ENCODE measurements at regions not wholly inside any gene's neighbourhood (a gene's known extent, or its start where the extent isn't known, plus 50 kb on each side); places are given as distances from the start of the nearest gene placed in this dataset.
A peak's percentile ranks its signal among the peaks of the same experiment; 100 is the strongest.
"Not testable (repeated sequence)": the region's sequence is repeated elsewhere in the genome, so short reads cannot be mapped to it uniquely, and the experiment has no call there.

- DNase-seq: no peak
These were observed 179.1 kb upstream of the IL1RAPL1 start for GRCh38 chrX:28408017-28408723.

DNA sequence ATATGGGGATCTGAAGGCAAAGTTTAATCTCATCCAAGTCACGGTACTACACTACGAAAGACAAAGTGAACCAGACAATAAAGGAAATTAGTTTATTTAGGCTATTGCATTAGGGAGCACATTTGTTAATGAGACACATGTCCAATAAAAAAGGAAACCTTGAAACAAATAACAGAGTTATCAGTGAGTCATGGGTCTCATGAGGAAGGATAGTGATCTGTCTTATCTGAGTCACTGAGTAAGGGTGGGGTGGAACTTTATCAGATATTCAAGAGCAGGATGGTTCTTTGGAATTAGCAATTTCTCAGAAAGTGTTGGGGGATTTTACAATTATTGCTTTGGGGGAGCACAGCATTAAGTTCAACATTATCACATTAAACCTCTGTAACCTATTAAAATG, 188.9 kb upstream of the IL1RAPL1 start:
- DNase-seq: no peak

DNA sequence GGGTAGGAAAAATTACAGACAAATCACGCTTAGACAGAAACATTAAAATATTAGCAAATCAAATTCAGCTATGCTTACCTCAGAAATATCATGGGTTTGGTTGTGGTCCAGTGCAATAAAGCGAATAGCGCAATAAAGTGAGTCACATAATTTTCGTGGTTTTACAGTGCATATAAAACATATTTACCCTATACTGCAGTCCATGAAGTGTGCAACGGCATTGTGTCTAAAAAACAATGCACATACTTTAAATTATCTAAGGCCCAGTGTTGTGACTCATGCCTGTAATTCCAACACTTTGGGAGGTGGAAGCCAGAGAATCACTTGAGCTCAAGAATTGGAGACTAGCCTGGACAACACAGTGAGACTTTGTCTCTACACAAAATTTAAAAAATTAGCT, 195.7 kb upstream of the IL1RAPL1 start:
- DNase-seq: no peak

DNA sequence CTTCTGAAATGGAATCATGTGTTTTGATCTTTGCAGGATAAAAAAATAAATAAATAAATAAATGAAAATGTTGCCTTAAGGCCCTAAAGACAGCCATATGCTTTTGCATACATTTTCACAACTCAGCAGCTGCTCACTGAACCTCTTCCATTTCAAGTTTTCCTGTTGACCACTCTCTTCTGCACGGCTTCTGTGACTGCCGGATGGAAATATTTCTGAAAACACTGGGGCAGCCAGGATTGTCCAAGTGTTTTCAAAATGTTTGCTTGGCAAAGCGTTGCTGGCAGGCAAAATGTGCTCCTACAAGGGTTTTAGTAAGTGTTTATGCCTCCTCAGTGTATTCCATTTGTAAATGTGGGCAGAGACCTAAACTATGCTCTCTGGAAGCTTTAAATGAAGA, 208.1 kb upstream of the IL1RAPL1 start:
- DNase-seq: no peak

- not testable (repeated sequence) for DNase-seq
These were observed 219.6 kb upstream of the IL1RAPL1 start for GRCh38 chrX:28367649-28368048.

GRCh38 chrX:28351801-28352200, 235.4 kb upstream of the IL1RAPL1 start:
- DNase-seq: no peak

DNA sequence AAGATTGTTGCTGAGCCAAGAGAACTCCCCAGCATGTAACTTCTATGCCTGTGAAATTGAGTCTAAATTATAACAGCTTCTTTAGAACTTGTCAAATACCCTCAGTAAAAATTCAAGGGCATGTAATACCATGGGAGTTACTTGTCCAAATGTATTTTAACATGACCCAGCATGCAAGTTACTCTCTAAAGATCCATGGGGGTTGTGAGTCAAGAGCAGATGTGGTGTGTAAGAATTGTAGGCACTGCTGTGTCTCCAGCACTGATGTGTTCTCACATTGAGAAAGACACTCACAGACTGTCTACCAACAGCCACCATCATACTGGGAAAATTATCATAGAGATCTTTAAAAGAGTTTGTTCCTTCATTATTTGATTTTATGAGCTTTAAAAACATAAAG, 237.4 kb upstream of the IL1RAPL1 start:
- DNase-seq: no peak

DNA sequence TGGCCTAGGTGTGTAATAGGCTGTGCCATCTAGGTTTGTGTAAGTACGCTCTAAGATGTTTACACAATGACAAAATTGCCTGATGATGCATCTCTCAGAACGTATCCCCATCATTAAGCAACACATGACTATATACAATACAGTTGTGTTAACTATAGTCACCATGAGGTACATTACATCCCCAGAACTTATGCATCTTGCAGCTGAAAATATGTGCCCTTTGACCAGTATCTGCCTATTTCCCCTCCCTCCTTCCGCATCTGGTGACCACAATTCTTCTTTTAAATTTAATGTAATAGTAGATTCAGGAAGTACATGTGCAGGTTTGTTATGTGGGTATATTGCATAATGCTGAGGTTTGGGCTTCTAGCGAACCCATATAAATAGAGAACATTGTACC, 239.8 kb upstream of the IL1RAPL1 start:
- no peak for DNase-seq

DNA sequence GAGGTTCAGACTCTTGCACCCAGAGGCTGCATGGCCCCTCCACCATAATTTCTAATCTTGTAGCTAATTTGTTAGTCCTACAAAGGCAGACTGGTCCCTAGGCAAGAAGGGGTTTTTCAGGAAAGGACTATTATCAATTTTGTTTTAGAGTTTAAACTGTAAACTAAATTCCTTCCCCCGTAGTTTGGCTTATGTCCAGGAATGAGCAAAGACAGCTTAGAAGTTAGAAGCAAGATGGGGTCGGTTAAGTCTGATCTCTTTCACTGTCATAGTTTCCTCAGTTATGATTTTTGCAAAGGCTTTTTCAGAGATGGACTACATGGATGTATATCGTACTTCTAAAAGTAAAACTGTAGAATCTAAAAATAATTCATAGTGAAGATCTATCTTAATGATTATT, 258.1 kb upstream of the IL1RAPL1 start:
- no peak for DNase-seq

DNA sequence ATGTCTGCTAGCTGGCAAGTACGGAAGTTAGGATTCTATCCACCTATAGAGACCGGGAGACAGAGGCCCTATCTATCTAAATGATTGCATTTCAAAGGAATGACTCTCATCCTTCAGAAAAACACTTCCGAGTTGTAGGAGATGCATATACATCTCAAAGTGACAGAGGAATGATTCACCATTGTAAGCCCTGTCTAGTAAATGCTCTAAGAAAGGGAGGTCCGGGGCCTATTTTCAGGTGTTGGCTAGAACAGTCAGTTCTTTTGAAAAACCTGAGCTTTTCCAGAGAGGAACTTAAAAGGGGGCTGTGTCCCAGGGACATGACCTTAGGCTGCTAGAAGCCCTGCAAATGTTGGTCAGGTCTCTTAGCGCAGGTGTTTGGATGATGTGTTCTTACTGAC, 262.9 kb upstream of the IL1RAPL1 start:
- DNase-seq: no peak

DNA sequence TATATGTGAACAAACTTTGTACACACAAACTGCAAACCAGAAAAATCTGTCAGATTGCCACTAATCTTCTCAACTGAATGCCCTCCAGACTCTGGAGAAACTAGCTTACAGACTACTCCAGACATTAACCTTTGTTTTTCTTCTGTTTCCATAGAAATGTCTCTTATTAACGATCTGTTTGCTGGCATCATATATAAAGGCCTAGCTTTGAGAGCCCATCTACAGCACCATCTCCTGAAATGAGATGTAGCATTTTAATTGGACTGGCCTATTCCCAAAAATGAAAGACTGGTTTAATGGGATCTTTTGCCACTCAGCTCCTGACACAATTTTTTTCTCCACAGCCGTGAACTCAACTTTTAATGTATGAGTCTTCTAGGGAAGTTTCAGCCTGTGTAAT, 266.0 kb upstream of the IL1RAPL1 start:
- DNase-seq: peak in 1 of 2 donors; percentile 27

DNA sequence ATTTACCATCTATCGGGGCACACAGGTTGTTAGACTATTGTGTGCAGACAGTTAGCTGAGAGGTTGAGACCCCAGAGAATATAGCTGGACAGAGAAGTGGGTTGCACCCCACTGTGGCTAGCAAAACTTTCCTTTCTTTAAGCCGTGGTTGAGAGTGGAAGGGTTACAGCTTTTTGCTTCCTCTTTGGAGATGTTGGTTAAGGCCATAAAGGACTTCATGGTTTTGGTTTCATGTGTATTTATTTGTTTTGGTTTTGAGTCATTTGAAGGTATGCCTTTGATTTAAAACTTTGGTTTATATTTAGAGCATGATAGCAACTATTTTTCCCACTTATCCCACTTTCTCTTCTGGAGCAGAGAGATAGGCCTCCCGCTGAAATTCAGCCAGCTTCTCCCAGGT, 274.3 kb upstream of the IL1RAPL1 start:
- DNase-seq: no peak

GRCh38 chrX:28312259-28312658, 275.0 kb upstream of the IL1RAPL1 start:
- DNase-seq: no peak

DNA sequence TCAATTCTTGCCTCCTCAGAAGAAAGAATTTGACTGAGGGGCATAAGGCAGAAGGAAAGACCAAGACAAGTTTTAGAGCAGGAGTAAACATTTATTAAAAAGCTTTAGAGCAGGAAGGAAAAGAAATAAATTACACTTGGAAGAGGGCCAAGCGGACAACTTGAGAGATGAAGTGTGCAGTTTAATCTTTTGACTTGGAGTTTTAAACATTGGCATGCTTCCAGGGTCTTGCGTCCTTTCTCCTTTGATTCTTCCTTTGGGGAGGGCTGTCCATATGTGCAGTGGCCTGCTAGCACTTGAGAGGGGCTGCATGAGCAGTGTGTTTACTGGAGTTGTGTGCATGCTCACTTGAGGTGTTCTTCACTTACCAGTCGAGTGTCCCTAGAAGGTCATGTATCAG, 275.8 kb upstream of the IL1RAPL1 start:
- peak; percentile 51 to 53 for DNase-seq

DNA sequence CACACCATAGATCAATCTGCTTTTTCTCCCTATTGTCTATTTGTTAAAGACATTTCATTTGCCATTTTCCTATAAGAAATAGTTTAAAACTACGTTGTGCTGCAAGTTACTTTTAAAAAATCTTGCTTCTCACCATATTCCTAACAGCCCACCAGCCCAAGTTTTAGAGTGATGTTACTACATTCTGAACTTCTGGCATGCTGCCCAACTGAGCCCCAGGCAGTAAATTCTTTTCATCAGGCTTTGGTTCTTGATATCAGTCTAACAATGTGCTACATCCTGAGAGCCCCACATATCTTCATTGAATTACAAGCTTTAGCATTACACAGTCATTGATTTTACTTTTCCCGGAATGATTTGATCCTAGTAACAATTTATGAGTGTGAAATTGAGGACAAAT, 283.8 kb upstream of the IL1RAPL1 start:
- no peak for DNase-seq

DNA sequence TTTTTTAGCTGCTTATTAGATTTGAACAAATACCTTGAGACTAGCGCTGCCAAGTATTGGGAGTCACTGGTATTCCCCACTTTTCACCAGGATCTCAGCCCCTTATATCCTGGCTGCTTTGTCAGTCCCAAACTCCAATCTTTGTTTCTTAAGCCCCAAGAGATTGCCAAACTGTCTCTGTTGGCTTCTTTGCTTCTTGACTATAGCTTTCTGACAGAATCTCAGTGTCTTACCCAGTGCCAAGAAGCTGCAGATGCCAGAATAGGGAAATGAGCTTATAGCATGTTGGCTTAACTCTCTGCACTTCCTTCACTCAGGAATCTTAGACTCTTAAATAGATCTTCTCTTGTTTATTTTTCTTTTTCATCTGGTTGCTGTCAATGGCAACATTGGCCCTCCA, 297.5 kb upstream of the DCAF8L1 start:
- no peak for DNase-seq

DNA sequence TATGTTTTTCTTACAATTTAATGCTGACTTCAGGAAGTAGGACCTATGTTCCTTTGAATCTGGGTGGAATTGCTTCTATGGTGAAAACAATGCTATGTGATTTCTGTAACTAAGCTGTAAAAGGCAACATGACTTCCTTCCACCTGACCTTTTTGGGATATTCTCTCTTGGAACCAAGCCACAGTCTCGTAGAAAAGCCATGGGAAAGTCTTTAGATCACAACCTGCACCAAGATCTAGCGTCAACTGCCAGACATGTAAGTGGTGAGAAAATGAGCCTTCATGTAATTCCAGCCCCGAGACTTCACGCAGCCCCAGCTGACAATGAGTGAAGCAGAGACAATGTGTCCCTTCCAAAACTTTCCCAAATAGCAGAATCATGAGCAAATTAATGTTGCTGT, 297.0 kb upstream of the DCAF8L1 start:
- no peak for DNase-seq

- DNase-seq: no peak
These were observed 292.5 kb upstream of the DCAF8L1 start for GRCh38 chrX:28273736-28274135.

GRCh38 chrX:28246675-28247074, 265.4 kb upstream of the DCAF8L1 start:
- no peak for DNase-seq

DNA sequence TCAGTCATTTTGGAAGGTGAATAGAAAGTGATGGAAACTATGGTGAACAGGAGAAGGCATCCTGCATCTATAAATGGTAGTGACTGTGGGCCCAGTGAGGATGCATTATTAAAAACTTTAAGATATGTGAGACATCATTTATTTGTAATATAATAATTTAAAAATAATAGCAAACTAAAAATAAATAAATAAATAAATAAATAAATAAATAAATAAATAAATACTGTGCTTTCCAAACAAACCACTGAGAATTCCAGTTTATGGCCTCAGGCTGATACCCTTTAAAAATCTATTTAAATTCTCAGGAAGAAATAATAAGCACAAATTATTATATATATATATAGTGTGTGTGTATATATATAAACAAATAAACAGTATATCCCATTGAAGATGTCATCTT, 248.0 kb upstream of the DCAF8L1 start:
- DNase-seq: no peak

GRCh38 chrX:28225513-28225912, 244.3 kb upstream of the DCAF8L1 start:
- DNase-seq: no peak

GRCh38 chrX:28223991-28224390, 242.7 kb upstream of the DCAF8L1 start:
- no peak for DNase-seq

DNA sequence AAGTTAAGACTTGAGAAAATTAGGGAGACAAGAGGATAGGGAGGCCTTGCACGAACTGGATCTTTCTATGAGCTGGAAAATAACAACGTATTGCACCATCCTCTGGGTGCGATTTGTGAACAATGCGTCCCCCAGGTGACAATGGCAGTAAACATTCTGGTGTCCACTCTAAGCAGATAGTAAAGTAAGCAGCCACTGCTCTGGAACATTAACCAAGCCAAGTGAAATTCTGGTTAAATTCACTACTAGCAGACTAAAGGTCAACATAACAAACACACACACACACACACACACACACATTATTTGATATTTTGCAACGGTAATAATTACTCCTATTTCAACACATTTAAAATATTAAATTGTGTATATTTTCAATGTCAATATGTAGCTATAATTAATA, 242.2 kb upstream of the DCAF8L1 start:
- DNase-seq: no peak

DNA sequence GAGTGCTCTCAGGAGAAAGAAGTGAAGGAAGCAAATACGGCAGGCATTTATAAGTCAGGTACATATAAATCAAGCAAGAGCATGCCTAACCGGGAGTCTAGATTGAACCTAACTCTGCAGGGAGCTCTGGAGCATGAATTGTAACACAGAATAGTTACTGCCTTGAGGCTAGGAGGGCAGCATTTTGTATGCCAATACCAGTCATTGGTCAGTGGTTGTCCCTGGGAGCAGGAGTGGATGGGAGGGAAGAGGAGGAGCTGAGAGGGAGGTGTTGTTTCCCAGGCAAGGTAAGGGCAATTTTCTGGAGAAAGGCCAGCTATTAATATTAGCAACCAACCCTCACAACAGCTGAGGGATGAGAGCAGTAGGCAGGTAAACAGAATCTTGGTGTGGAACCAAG, 224.7 kb upstream of the DCAF8L1 start:
- DNase-seq: no peak

- no peak for DNase-seq
These were observed 223.9 kb upstream of the DCAF8L1 start for GRCh38 chrX:28205126-28205525.
